Activated CD4-positive, alpha-beta memory T cell treated with anti-CD3 and anti-CD28 coated beads, Interleukin-2, amount 10 ng/mL, durations not matched to agents 7 days and 5 days (primary cell): ENCODE measurements at regions not wholly inside any gene's neighbourhood (a gene's known extent, or its start where the extent isn't known, plus 50 kb on each side); places are given as distances from the start of the nearest gene placed in this dataset.

Source experiments
- CTCF ChIA-PET: fragments of 350-600 bp; sonication (Branson Sonifier 250); formaldehyde crosslinking; loops from one replicate; lab custom pipeline; 2021; ENCODE audit warnings: antibody characterized with exemption, inconsistent platforms; lab: Charles Lee
- POLR2A ChIA-PET: fragments of 350-600 bp; sonication (Branson Sonifier 250); formaldehyde crosslinking; loops from one replicate; lab custom pipeline; 2021; ENCODE audit warnings: antibody characterized with exemption; lab: Charles Lee
- DNase-seq: peaks from one replicate; pipeline ENCODE4 v3.0.0-alpha.2; 2020
- H3K27ac Mint-ChIP-seq: one replicate; pipeline ENCODE4 v1.8.0; 2021; ENCODE audit warnings: mild to moderate bottlenecking, mixed read lengths
- H3K27me3 Mint-ChIP-seq: one replicate; pipeline ENCODE4 v1.8.0; 2021; ENCODE audit warnings: mixed read lengths
- H3K36me3 Mint-ChIP-seq: one replicate; pipeline ENCODE4 v1.8.0; 2021; ENCODE audit warnings: low read depth, mixed read lengths
- H3K4me1 Mint-ChIP-seq: one replicate; pipeline ENCODE4 v1.8.0; 2021; ENCODE audit warnings: mixed read lengths
- H3K4me3 Mint-ChIP-seq: one replicate; pipeline ENCODE4 v1.8.0; 2021; ENCODE audit warnings: mild to moderate bottlenecking, mixed read lengths
- H3K9me3 Mint-ChIP-seq: one replicate; pipeline ENCODE4 v1.8.0; 2021; ENCODE audit warnings: mixed read lengths

- Mint-ChIP-seq H3K4me3 (no peak overlapping the region), H3K4me1 (no peaks in the 10 kb centered on the region), H3K27ac (no peak overlapping the region), H3K36me3 (no peaks in the 10 kb centered on the region), H3K27me3 (no peaks in the 10 kb centered on the region), H3K9me3 (peaks cover 3% of the 10 kb centered on the region)
- DNase-seq, result no peak
- ChIA-PET CTCF (no interaction called here), POLR2A (no interaction called here)
Observed at GRCh38 chr2:824954-825353, 125.7 kb upstream of the SNTG2 start.

- ChIA-PET POLR2A (no interaction called here), CTCF (no interaction called here)
- no peaks in the 10 kb centered on the region for H3K36me3 Mint-ChIP-seq
- H3K4me1 Mint-ChIP-seq, result no peaks in the 10 kb centered on the region
- no peaks in the 10 kb centered on the region for H3K27me3 Mint-ChIP-seq
- DNase-seq, result no peak
- H3K4me3 Mint-ChIP-seq, result no peak overlapping the region
- peaks cover 3% of the 10 kb centered on the region for H3K9me3 Mint-ChIP-seq
- no peak overlapping the region for H3K27ac Mint-ChIP-seq
Observed at GRCh38 chr2:824524-824923, 126.1 kb upstream of the SNTG2 start.

- Mint-ChIP-seq H3K9me3 (peaks cover 3% of the 10 kb centered on the region), H3K27ac (no peak overlapping the region), H3K4me3 (no peak overlapping the region), H3K27me3 (no peaks in the 10 kb centered on the region), H3K36me3 (no peaks in the 10 kb centered on the region), H3K4me1 (no peaks in the 10 kb centered on the region)
- CTCF ChIA-PET, result no interaction called here
- DNase-seq, result no peak
- POLR2A ChIA-PET, result no interaction called here
Observed at GRCh38 chr2:821546-821945, 129.1 kb upstream of the SNTG2 start.

- Mint-ChIP-seq H3K27ac (no peak overlapping the region), H3K27me3 (no peaks in the 10 kb centered on the region), H3K4me3 (no peak overlapping the region), H3K9me3 (peaks cover 3% of the 10 kb centered on the region), H3K4me1 (no peaks in the 10 kb centered on the region), H3K36me3 (no peaks in the 10 kb centered on the region)
- ChIA-PET POLR2A (no interaction called here), CTCF (no interaction called here)
- DNase-seq, result no peak
Observed at GRCh38 chr2:819601-820000, 131.0 kb upstream of the SNTG2 start.

GRCh38 chr2:819121-819520 is 131.5 kb upstream of the SNTG2 start:
- POLR2A ChIA-PET, result no interaction called here
- Mint-ChIP-seq H3K4me1 (no peaks in the 10 kb centered on the region), H3K27me3 (no peaks in the 10 kb centered on the region), H3K36me3 (no peaks in the 10 kb centered on the region), H3K9me3 (peaks cover 3% of the 10 kb centered on the region), H3K27ac (no peak overlapping the region), H3K4me3 (no peak overlapping the region)
- CTCF ChIA-PET, result no interaction called here
- no peak for DNase-seq

- Mint-ChIP-seq H3K27me3 (no peaks in the 10 kb centered on the region), H3K4me1 (no peaks in the 10 kb centered on the region), H3K27ac (no peak overlapping the region), H3K4me3 (no peak overlapping the region), H3K9me3 (peaks cover 3% of the 10 kb centered on the region), H3K36me3 (no peaks in the 10 kb centered on the region)
- CTCF ChIA-PET, result no interaction called here
- DNase-seq, result no peak
- POLR2A ChIA-PET, result no interaction called here
Observed at GRCh38 chr2:817336-818015, 133.2 kb upstream of the SNTG2 start.

- Mint-ChIP-seq H3K27ac (no peak overlapping the region), H3K36me3 (no peaks in the 10 kb centered on the region), H3K9me3 (peaks cover 3% of the 10 kb centered on the region), H3K4me1 (no peaks in the 10 kb centered on the region), H3K4me3 (no peak overlapping the region), H3K27me3 (no peaks in the 10 kb centered on the region)
- ChIA-PET POLR2A (no interaction called here), CTCF (no interaction called here)
- DNase-seq, result no peak
Observed at GRCh38 chr2:816278-816677, 134.4 kb upstream of the SNTG2 start.

- H3K27ac Mint-ChIP-seq, result no peak overlapping the region
- H3K9me3 Mint-ChIP-seq, result no peaks in the 10 kb centered on the region
- ChIA-PET POLR2A (interaction anchor here (1.3 kb wide), 1 partner anchor 16 kb away, joined by 3 read pairs; no protein-coding TSS in a partner anchor), CTCF (no interaction called here)
- no peak for DNase-seq
- no peaks in the 10 kb centered on the region for H3K36me3 Mint-ChIP-seq
- no peak overlapping the region for H3K4me3 Mint-ChIP-seq
- no peaks in the 10 kb centered on the region for H3K4me1 Mint-ChIP-seq
- no peaks in the 10 kb centered on the region for H3K27me3 Mint-ChIP-seq
Observed at GRCh38 chr2:810397-810796, 133.2 kb upstream of the TMEM18 start.

- CTCF ChIA-PET, result interaction anchor here (0.6 kb wide), 1 partner anchor 316 kb away, joined by 3 read pairs; no protein-coding TSS in a partner anchor
Observed at GRCh38 chr2:807300-807699, 130.1 kb upstream of the TMEM18 start.

GRCh38 chr2:805664-806063 is 128.5 kb upstream of the TMEM18 start:
- Mint-ChIP-seq H3K27me3 (no peaks in the 10 kb centered on the region), H3K9me3 (no peaks in the 10 kb centered on the region), H3K4me3 (no peak overlapping the region), H3K36me3 (no peaks in the 10 kb centered on the region), H3K4me1 (no peaks in the 10 kb centered on the region), H3K27ac (no peak overlapping the region)
- ChIA-PET POLR2A (no interaction called here), CTCF (no interaction called here)
- DNase-seq, result no peak

More at GRCh38 chr2:807300-807699, 130.1 kb upstream of the TMEM18 start:
- no peak overlapping the region for H3K27ac Mint-ChIP-seq
- no peak overlapping the region for H3K4me3 Mint-ChIP-seq
- DNase-seq, result no peak
- no peaks in the 10 kb centered on the region for H3K4me1 Mint-ChIP-seq
- H3K36me3 Mint-ChIP-seq, result no peaks in the 10 kb centered on the region
- POLR2A ChIA-PET, result no interaction called here
- H3K27me3 Mint-ChIP-seq, result no peaks in the 10 kb centered on the region
- H3K9me3 Mint-ChIP-seq, result no peaks in the 10 kb centered on the region

- H3K27ac Mint-ChIP-seq, result no peak overlapping the region
- no peaks in the 10 kb centered on the region for H3K27me3 Mint-ChIP-seq
- POLR2A ChIA-PET, result no interaction called here
- CTCF ChIA-PET, result no interaction called here
- no peaks in the 10 kb centered on the region for H3K36me3 Mint-ChIP-seq
- no peaks in the 10 kb centered on the region for H3K9me3 Mint-ChIP-seq
- no peak for DNase-seq
- no peaks in the 10 kb centered on the region for H3K4me1 Mint-ChIP-seq
- H3K4me3 Mint-ChIP-seq, result no peak overlapping the region
Observed at GRCh38 chr2:797993-798392, 120.8 kb upstream of the TMEM18 start.

GRCh38 chr2:797556-797955 is 120.3 kb upstream of the TMEM18 start:
- Mint-ChIP-seq H3K27ac (no peak overlapping the region), H3K36me3 (no peaks in the 10 kb centered on the region), H3K27me3 (no peaks in the 10 kb centered on the region), H3K9me3 (no peaks in the 10 kb centered on the region), H3K4me1 (no peaks in the 10 kb centered on the region), H3K4me3 (no peak overlapping the region)
- ChIA-PET POLR2A (no interaction called here), CTCF (no interaction called here)
- no peak for DNase-seq

GRCh38 chr2:796141-796985 is 119.2 kb upstream of the TMEM18 start:
- POLR2A ChIA-PET, result no interaction called here
- no peaks in the 10 kb centered on the region for H3K36me3 Mint-ChIP-seq
- H3K27me3 Mint-ChIP-seq, result no peaks in the 10 kb centered on the region
- H3K9me3 Mint-ChIP-seq, result no peaks in the 10 kb centered on the region
- CTCF ChIA-PET, result no interaction called here
- H3K4me3 Mint-ChIP-seq, result no peak overlapping the region
- no peaks in the 10 kb centered on the region for H3K4me1 Mint-ChIP-seq
- DNase-seq, result no peak
- no peak overlapping the region for H3K27ac Mint-ChIP-seq
